HG03064 (cell line): ENCODE measurements at regions not wholly inside any gene's neighbourhood (a gene's known extent, or its start where the extent isn't known, plus 50 kb on each side); places are given as distances from the start of the nearest gene placed in this dataset.
"Not testable (repeated sequence)": the region's sequence is repeated elsewhere in the genome, so short reads cannot be mapped to it uniquely, and the experiment has no call there.

Source experiments
- ATAC-seq: cut with Tn5 transposase; IDR thresholded peaks from one replicate; pipeline ENCODE4 v1.9.1; 2021; ENCODE audit warnings: low read depth; ENCODE audit not compliant: unreplicated experiment

DNA sequence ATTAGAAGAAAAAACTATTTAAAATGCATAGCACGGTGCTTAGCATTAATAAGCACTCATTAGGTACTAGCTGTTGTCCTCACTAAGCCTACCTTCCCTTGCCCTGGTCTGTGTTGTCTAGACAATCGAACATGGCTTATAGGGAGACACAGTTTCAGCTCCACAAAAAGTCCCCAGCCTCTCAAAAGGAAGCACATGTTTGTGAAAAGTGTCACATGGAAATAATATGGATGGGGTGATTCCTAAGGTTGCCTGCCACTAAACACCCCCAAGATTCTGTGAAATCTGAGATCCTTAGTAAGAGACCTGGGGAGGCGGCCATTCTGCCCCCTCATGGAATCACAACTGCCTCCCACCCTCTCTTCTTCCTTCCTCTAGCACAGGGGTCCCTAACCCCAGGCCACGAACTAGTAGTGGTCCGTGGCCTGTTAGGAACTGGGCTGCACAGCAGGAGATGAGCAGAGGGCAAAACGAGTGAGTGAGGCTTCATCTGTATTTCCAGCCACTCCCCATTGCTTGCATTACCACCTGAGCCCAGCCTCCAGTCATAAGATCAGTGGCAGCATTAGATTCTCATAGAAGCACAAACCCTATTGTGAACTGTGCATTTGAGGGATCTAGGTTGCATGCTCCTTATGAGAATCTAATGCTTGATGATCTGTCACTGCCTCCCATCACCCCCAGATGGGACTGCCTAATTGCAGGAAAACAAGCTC lies 59.6 kb upstream of the NDUFV2 start:
- no peak for ATAC-seq

DNA sequence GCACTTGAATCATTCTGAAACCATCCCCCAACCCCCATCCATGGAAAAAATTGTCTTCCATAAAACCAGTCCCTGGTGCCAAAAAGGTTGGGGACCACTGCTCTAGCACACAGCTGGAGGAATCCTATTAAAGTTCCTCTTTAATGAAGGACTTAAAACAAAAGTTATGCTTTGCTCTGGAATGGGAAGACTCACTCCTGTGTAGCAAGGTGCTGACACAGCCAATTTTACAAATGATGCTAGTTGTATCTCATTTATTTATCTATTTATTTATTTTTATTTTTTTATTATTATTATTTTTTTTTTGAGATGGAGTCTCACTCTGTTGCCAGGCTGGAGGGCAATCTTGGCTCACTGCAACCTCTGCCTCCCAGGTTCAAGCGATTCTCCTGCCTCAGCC lies 58.9 kb upstream of the NDUFV2 start:
- ATAC-seq, result no peak

DNA sequence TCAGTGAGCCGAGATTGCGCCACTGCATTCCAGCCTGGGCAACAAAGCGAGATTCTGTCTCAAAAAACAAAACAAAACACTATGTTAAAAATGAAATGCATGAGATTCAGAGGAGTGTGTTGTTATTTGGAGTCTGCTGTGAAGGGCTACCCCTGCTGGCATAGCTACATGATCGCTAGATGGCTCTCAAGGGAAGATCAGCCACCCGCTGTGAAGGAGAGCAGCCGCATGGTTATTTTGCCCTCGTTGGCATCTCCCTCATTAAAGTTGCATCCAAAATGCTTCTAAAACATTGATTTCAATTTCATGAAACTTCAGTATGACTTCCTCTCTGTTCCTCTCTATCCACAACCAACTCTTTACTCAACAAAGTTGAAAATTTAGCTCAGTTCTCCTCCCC lies 54.8 kb upstream of the NDUFV2 start:
- no peak for ATAC-seq

DNA sequence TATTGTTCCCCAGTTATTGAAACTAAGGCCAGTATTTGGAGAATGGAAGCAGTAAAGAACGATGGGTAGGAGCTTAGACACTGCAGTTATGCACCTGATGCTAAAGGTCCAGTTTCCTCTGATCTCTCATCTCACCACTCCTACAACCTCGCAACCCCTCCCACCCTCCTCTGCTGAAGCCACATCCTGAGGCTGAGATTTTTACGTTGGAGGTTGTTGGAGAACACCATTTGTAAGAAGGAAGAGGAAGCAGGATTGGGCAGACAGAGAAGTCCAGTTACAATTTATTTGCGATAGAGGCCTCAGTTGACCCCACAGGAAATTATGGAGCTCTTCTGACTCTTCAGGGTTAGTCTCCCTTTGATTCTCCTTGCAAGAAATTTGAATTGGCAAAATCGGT lies 54.3 kb upstream of the NDUFV2 start:
- ATAC-seq, result no peak

DNA sequence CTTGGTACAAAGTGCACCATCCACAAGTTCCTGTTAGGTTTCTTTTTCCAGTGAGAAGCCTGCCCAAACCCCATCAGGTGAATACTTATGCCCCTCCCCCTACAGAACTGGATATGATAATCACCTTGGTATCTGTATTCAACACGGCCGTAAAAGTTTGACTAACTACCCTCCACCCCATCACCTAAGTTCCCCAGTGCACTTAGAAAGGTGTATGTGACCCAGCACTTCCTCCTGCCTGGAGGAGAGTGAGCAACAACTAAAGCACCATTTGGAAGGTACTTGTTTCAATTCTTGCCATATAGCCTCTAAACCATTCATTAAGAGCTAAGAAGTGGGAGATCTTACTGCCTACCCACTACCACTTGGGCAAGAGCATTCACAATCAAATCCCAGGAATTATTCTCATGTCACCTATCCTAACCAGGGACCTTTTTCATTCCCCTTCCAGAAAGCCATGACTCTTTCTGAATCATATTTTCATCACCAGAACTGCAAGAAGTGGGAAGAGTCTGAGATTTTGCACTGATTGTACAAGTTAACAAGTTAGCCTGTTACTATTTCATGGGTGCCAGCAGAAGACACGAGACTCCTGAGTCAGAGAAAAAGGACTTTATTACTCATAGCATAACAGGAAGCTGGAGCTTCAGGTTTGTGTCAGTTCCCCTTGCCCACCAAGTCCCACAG lies 53.5 kb upstream of the NDUFV2 start:
- no peak for ATAC-seq

DNA sequence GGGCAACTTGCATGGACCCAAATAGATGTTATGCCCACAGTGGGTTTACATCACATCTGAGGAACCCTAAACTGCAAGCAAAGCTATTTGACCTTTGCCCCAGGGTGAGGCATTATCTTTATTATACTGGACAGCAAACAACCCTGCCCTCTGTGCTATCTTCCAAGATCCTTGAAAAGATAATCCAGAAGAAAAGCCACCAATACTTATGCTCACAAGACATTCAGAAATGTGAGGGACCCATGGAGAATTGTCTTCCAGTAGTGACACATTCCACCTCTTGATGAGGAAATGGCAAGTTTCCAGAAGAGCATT lies 53.0 kb upstream of the NDUFV2 start:
- ATAC-seq, result no peak

DNA sequence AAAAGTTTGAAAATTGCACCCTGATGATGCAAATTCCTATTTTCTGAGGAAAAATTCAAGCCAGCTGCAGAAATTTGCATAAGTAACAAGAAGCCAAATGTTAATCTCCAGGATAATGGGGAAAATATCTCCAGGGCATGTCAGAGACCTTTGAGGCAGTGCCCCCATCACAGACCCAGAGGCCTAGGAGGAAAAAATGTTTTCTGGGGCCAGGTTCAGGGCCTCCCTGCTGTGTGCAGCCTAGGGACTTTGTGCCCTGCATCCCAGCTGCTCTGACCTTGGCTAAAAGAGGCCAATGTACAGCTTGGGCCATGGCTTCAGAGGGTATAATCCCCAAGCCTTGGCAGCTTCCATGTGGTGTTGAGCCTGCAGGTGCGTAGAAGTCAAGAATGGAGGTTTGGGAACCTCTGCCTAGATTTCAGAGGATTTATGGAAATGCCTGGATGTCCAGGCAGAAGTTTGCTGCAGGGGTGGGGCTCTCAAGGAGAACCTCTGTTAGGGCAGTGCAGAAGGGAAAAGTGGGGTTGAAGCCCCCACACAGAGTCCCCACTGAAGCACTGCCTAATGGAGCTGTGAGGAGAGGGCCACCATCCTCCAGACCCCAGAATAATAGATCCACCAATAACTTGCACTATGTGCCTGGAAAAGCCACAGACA lies 51.7 kb upstream of the NDUFV2 start:
- ATAC-seq, result not testable (repeated sequence)
